ENCODE measurements at regions not wholly inside any gene's neighbourhood (a gene's known extent, or its start where the extent isn't known, plus 50 kb on each side); places are given as distances from the start of the nearest gene placed in this dataset.

DNA sequence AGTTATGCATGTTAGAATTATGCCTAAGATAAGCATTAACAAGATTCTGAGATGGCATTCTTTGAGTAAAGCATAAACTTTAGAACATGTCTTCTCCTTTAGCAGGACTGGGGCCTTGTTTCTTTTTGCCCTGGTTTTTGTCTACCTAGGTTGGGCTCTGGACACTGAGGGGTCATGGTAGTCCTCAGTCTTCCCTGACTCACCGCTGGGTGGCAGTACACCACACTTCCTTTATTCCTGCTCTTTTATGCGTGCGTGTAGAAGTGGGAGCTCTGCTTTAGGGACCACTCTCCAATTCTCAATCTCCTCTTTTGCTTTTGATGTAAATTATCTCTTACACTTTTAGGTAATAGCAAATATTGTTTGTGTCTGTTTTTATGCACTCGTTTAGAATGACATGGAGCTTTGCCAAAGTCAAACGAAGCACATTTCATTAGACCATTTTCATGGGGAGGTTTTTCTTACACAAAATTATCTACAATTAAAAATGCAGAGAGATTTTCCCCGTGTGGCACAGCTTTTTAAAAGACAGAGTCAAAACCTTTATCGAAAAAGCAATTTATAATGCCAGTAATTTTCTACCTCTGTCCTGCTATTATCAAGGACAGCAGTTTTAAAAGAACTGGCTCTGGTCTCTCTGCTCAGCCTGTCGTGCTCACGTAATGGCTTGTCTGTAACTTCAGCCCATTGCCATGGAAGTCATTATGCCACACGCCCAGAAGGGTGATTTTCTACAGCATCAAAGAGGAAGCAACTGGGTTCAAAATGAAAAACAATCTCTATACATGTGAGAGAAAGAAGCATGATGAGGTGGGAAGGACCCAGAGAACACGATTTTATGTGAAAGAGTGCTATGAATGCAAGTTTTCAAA, 413.9 kb downstream of the COG6 start:
- TF ChIP-seq, protein P1, sequence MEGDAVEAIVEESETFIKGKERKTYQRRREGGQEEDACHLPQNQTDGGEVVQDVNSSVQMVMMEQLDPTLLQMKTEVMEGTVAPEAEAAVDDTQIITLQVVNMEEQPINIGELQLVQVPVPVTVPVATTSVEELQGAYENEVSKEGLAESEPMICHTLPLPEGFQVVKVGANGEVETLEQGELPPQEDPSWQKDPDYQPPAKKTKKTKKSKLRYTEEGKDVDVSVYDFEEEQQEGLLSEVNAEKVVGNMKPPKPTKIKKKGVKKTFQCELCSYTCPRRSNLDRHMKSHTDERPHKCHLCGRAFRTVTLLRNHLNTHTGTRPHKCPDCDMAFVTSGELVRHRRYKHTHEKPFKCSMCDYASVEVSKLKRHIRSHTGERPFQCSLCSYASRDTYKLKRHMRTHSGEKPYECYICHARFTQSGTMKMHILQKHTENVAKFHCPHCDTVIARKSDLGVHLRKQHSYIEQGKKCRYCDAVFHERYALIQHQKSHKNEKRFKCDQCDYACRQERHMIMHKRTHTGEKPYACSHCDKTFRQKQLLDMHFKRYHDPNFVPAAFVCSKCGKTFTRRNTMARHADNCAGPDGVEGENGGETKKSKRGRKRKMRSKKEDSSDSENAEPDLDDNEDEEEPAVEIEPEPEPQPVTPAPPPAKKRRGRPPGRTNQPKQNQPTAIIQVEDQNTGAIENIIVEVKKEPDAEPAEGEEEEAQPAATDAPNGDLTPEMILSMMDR (conservative IDR thresholded peaks at IDR 0.05), result peak; percentile 88
- Mint-ChIP-seq H3K27me3 (ENCODE audit: low read depth) (no peaks in the 10 kb centered on the region), H3K9me3 (no peaks in the 10 kb centered on the region), H3K4me1 (peaks cover 18% of the 10 kb centered on the region), H3K4me3 (no peak overlapping the region), H3K27ac (ENCODE audit: unreplicated experiment) (no peak overlapping the region), H3K36me3 (ENCODE audit: low read depth) (no peaks in the 10 kb centered on the region)
- peak; percentile 79 for DNase-seq (ENCODE audit: low read depth, low spot score)

DNA sequence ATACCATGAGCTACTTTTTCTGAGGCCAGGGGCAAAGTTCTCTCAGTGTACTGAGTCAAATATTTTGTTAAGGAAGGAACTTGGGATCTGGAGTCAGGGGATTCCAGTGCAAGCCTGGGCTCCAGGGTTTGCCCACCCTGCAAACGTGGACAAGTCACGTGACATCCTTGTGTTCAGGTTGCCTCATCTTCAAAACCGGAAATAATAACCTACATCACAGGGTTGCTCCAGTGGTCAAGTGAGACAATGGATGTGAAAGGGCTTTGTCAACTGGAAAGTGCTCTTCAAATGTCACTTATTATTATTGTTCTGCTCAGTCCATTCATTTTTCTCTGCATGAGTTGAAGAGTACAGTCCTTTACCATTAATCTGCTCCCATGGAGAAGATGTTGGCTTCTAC, 414.9 kb downstream of the COG6 start:
- DNase-seq (ENCODE audit: low read depth, low spot score), result no peak
- Mint-ChIP-seq H3K4me3 (no peak overlapping the region), H3K4me1 (peaks cover 15% of the 10 kb centered on the region), H3K27ac (ENCODE audit: unreplicated experiment) (no peak overlapping the region), H3K9me3 (no peaks in the 10 kb centered on the region), H3K36me3 (ENCODE audit: low read depth) (no peaks in the 10 kb centered on the region), H3K27me3 (ENCODE audit: low read depth) (no peaks in the 10 kb centered on the region)
- TF ChIP-seq, protein P1 (conservative IDR thresholded peaks at IDR 0.05), result no peak

DNA sequence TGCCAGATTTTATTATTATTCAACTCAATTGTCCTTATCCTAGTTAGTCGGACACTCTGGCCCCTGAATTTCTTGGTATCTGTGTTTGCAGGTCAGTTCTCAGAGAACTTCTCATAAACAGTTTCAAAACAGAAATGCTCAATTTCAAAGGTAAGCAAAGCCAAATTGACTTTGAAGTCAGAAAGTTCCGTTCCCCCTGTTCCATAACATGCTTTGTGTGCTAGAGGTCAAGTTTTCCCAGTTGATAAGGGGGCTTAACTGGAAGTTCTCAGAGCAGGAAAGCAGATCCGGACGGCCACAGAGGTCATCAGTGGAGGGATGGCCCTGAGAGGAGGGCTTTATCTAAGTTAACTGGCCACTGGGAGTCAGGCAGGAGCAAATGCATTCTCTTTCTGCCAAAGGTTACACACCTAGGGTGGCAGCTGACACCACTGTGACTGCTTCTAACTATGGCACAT, 417.2 kb downstream of the COG6 start:
- peaks cover 15% of the 10 kb centered on the region for H3K4me1 Mint-ChIP-seq
- no peak for DNase-seq (ENCODE audit: low read depth, low spot score)
- TF ChIP-seq, protein P1 (conservative IDR thresholded peaks at IDR 0.05), result no peak
- H3K36me3 Mint-ChIP-seq (ENCODE audit: low read depth), result no peaks in the 10 kb centered on the region
- H3K27me3 Mint-ChIP-seq (ENCODE audit: low read depth), result no peaks in the 10 kb centered on the region
- H3K27ac Mint-ChIP-seq (ENCODE audit: unreplicated experiment), result no peak overlapping the region
- no peaks in the 10 kb centered on the region for H3K9me3 Mint-ChIP-seq
- H3K4me3 Mint-ChIP-seq, result no peak overlapping the region

DNA sequence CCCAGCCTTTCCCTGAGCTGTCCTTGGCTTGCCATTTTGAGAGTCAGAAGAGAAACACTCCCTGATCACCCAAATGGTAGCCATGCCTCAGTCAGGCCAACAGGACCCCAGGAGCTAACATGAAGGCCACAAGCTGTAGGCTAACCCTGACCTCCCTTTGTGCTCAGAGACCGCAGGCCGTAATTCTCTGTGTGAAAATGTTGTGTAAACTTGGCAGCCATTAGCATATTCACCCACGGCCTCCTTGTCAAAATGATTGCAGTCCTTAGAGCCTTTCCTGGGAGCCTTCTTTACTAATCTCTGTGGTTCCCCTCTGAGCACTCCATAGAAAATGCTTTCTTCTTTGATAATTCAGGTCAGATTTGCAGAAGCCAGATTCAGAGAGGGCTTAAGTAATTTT, 418.9 kb downstream of the COG6 start:
- no peak for DNase-seq (ENCODE audit: low read depth, low spot score)
- Mint-ChIP-seq H3K27me3 (ENCODE audit: low read depth) (no peaks in the 10 kb centered on the region), H3K36me3 (ENCODE audit: low read depth) (no peaks in the 10 kb centered on the region), H3K4me3 (no peak overlapping the region), H3K27ac (ENCODE audit: unreplicated experiment) (no peak overlapping the region), H3K9me3 (no peaks in the 10 kb centered on the region), H3K4me1 (peaks cover 11% of the 10 kb centered on the region)
- TF ChIP-seq, protein P1 (conservative IDR thresholded peaks at IDR 0.05), result no peak

DNA sequence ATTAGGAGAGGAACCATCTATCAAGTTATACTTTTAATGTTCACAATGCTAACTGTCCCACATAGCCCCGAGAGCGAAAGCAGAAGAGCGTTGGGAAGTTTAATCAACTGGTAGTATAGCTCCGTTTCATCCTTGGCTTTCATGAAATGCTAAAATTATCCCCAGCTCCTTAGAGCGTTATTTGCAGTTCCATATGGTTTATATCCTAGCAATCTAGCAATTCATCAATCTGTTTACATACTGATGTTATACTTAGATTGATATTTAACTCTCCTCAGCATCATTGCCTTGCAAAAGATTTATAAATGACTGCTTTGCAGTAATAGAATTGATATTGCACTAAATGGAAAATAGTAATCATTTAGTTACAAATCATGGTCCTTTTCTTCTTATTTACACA, 419.8 kb downstream of the COG6 start:
- TF ChIP-seq, protein P1 (conservative IDR thresholded peaks at IDR 0.05), result no peak
- Mint-ChIP-seq H3K27me3 (ENCODE audit: low read depth) (no peaks in the 10 kb centered on the region), H3K4me3 (no peak overlapping the region), H3K9me3 (no peaks in the 10 kb centered on the region), H3K27ac (ENCODE audit: unreplicated experiment) (no peak overlapping the region), H3K4me1 (peaks cover 6% of the 10 kb centered on the region), H3K36me3 (ENCODE audit: low read depth) (no peaks in the 10 kb centered on the region)
- no peak for DNase-seq (ENCODE audit: low read depth, low spot score)

Data from neural crest cell (in vitro differentiated cells).